Neural cell (in vitro differentiated cells): ENCODE measurements at regions not wholly inside any gene's neighbourhood (a gene's known extent, or its start where the extent isn't known, plus 50 kb on each side); places are given as distances from the start of the nearest gene placed in this dataset.

Experiments
- CTCF ChIP-seq: fragments of 450-650 bp; IDR thresholded peaks from 2 replicates; pipeline ENCODE4 v1.5.1; 2014; ENCODE audit warnings: antibody characterized with exemption, mild to moderate bottlenecking, moderate library complexity; ENCODE audit not compliant: poor library complexity, severe bottlenecking
- EP300 ChIP-seq: fragments of 450-650 bp; conservative IDR thresholded peaks from 2 replicates; pipeline ENCODE4 v1.6.1; 2014; ENCODE audit warnings: antibody characterized with exemption, mild to moderate bottlenecking, moderate library complexity; ENCODE audit not compliant: poor library complexity, severe bottlenecking
- EZH2 ChIP-seq: fragments of 200-600, 300-800 bp; shearing (Covaris generic), sonication (generic); IDR thresholded peaks from 2 replicates; pipeline ENCODE4 v1.6.1; 2014; ENCODE audit warnings: antibody characterized with exemption, low read length, borderline replicate concordance, mild to moderate bottlenecking; ENCODE audit not compliant: insufficient read depth, poor library complexity, severe bottlenecking
- POLR2AphosphoS5 ChIP-seq: IDR thresholded peaks from 2 replicates; pipeline ENCODE4 v1.6.1; 2012
- REST ChIP-seq: IDR thresholded peaks from 2 replicates; pipeline ENCODE4 v1.6.1; 2012; ENCODE audit warnings: borderline replicate concordance
- TAF1 ChIP-seq: IDR thresholded peaks from 2 replicates; pipeline ENCODE4 v1.6.1; 2012; ENCODE audit warnings: low read depth

- TF ChIP-seq CTCF (no peak), EP300 (no peak), TAF1 (no peak), POLR2AphosphoS5 (no peak), EZH2 (no peak), REST (no peak)
Measured at GRCh38 chr16:65816556-65816955, 549.9 kb upstream of the CDH5 start.
